Esophagus muscularis mucosa (tissue), 4 donors: ENCODE measurements at regions not wholly inside any gene's neighbourhood (a gene's known extent, or its start where the extent isn't known, plus 50 kb on each side); places are given as distances from the start of the nearest gene placed in this dataset.
"Not testable (repeated sequence)": the region's sequence is repeated elsewhere in the genome, so short reads cannot be mapped to it uniquely, and the experiment has no call there.

ENCODE experiments used
- CTCF ChIP-seq, 3 experiments: fragments of 200-600 bp in 2 of 3; fragments of 450-650 bp in 1 of 3; sonication (generic) in 2 of 3; IDR thresholded peaks; one replicate each; pipeline ENCODE4 v1.5.1; 2017 to 2019; ENCODE audit warnings: antibody characterized with exemption in 3 of 3, mild to moderate bottlenecking in 2 of 3, moderate library complexity in 1 of 3
- EP300 ChIP-seq: sonication (generic); formaldehyde crosslinking; IDR thresholded peaks from one replicate; pipeline ENCODE4 v1.6.1; 2017; ENCODE audit warnings: antibody characterized with exemption
- POLR2A ChIP-seq: fragments of 450-650 bp; IDR thresholded peaks from one replicate; pipeline ENCODE4 v1.6.1; 2017; ENCODE audit warnings: antibody characterized with exemption, moderate library complexity, mild to moderate bottlenecking, low read depth

GRCh38 chr7:63060701-63061100 is 937.9 kb upstream of the ZNF722 start:
- not testable (repeated sequence) for TF ChIP-seq CTCF (IDR thresholded peaks at IDR 0.05); POLR2A; EP300
